B cell (primary cell): ENCODE measurements at regions not wholly inside any gene's neighbourhood (a gene's known extent, or its start where the extent isn't known, plus 50 kb on each side); places are given as distances from the start of the nearest gene placed in this dataset.

Source experiments
- ATAC-seq: fragments of 200-7000 bp; cut with Tn5 transposase; one replicate; pipeline ENCODE4 v1.10.0; 2021; ENCODE audit warnings: low read depth, mild to moderate bottlenecking, moderate number of reproducible peaks, moderate library complexity
- CTCF ChIA-PET: fragments of 350-600 bp; sonication (Branson Sonifier 250); formaldehyde crosslinking; loops from one replicate; lab custom pipeline; 2021; ENCODE audit warnings: antibody characterized with exemption, inconsistent platforms; lab: Charles Lee
- POLR2A ChIA-PET: fragments of 350-600 bp; sonication (Branson Sonifier 250); formaldehyde crosslinking; loops from one replicate; lab custom pipeline; 2021; ENCODE audit warnings: antibody characterized with exemption; lab: Charles Lee
- DNase-seq: peaks from one replicate; pipeline ENCODE4 v3.0.0; 2013
- H2AFZ ChIP-seq: 2 replicates; pipeline ENCODE4 v1.6.1; 2012; ENCODE audit warnings: mild to moderate bottlenecking, low read depth, low read length; ENCODE audit not compliant: insufficient read depth, poor library complexity, severe bottlenecking
- H3K27ac ChIP-seq, 2 donors: 1 replicate in 1 of 2; 2 replicates in 1 of 2; pipeline ENCODE4 v1.5.1; 2012 to 2013; ENCODE audit warnings: low read length in 2 of 2, mild to moderate bottlenecking in 2 of 2, moderate library complexity in 1 of 2
- H3K27me3 ChIP-seq, 4 experiments: fragments of 200-600 bp in 1 of 4; sonication (generic) in 1 of 4; replicated peaks in 1 of 4; 1 replicate in 2 of 4; 2 replicates in 2 of 4; pipeline versions ENCODE4 v1.6.1 to v1.7.0; 2013 to 2016; ENCODE audit warnings: low read length in 3 of 4, mild to moderate bottlenecking in 2 of 4, mixed read lengths in 1 of 4, moderate library complexity in 1 of 4; ENCODE audit not compliant: insufficient read depth in 4 of 4, control insufficient read depth in 3 of 4; ENCODE audit errors: control extremely low read depth in 1 of 4
- H3K36me3 ChIP-seq, 2 experiments: replicated peaks in 1 of 2; 1 replicate in 1 of 2; 2 replicates in 1 of 2; pipeline versions ENCODE4 v1.6.1 to v1.7.1; 2013; ENCODE audit warnings: low read length in 1 of 2; ENCODE audit not compliant: insufficient read depth in 2 of 2, control insufficient read depth in 1 of 2; ENCODE audit errors: control extremely low read depth in 1 of 2, extremely low read depth in 1 of 2
- H3K4me1 ChIP-seq, 2 donors: fragments of 200-600 bp in 1 of 2; sonication (generic) in 1 of 2; 1 replicate in 1 of 2; 2 replicates in 1 of 2; pipeline versions ENCODE4 v1.5.1 to v1.6.1; 2013 to 2017; ENCODE audit warnings: low read length in 2 of 2; ENCODE audit not compliant: control insufficient read depth in 2 of 2, insufficient read depth in 2 of 2
- H3K4me2 ChIP-seq: replicated peaks from 2 replicates; pipeline ENCODE3; 2012; ENCODE audit warnings: mild to moderate bottlenecking, low read depth, low read length; ENCODE audit not compliant: poor library complexity, severe bottlenecking
- H3K4me3 ChIP-seq, 5 experiments: fragments of 200-600 bp in 1 of 5; sonication (generic) in 1 of 5; 1 replicate in 3 of 5; 2 replicates in 2 of 5; pipeline versions ENCODE4 v1.5.1 to v1.7.0; 2011 to 2016; ENCODE audit warnings: low read length in 4 of 5, mild to moderate bottlenecking in 4 of 5, low read depth in 2 of 5, control low read depth in 1 of 5, moderate library complexity in 1 of 5; ENCODE audit not compliant: insufficient read depth in 1 of 5; ENCODE audit errors: control extremely low read depth in 1 of 5, extremely low read depth in 1 of 5
- H3K79me2 ChIP-seq: fragments of 200-600 bp; sonication (generic); one replicate; pipeline ENCODE4 v1.6.0; 2016; ENCODE audit warnings: low read length; ENCODE audit not compliant: control insufficient read depth, insufficient read depth
- H3K9ac ChIP-seq: fragments of 200-600 bp; sonication (generic); 2 replicates; pipeline ENCODE4 v1.6.1; 2017; ENCODE audit warnings: mild to moderate bottlenecking, low read length, moderate library complexity
- H3K9me3 ChIP-seq, 3 donors: one replicate each; pipeline versions ENCODE4 v1.6.1 to v1.7.1; 2013; ENCODE audit warnings: low read length in 2 of 3; ENCODE audit not compliant: control insufficient read depth in 2 of 3, insufficient read depth in 1 of 3; ENCODE audit errors: control extremely low read depth in 1 of 3
- H4K20me1 ChIP-seq: 2 replicates; pipeline ENCODE4 v1.6.0; 2012; ENCODE audit warnings: mild to moderate bottlenecking, low read length; ENCODE audit not compliant: insufficient read depth, control insufficient read depth, poor library complexity, severe bottlenecking
- H3K27ac Mint-ChIP-seq: one replicate; pipeline ENCODE4 v1.8.0; 2021; ENCODE audit warnings: mixed read lengths
- H3K27me3 Mint-ChIP-seq: one replicate; pipeline ENCODE4 v1.8.0; 2021; ENCODE audit warnings: mixed read lengths
- H3K4me1 Mint-ChIP-seq: one replicate; pipeline ENCODE4 v1.8.0; 2021; ENCODE audit warnings: mixed read lengths
- H3K4me3 Mint-ChIP-seq: one replicate; pipeline ENCODE4 v1.8.0; 2021; ENCODE audit warnings: mixed read lengths
- H3K9me3 Mint-ChIP-seq: one replicate; pipeline ENCODE4 v1.8.0; 2022; ENCODE audit warnings: mixed read lengths; ENCODE audit not compliant: insufficient read depth
- EZH2 ChIP-seq: IDR thresholded peaks from 2 replicates; pipeline ENCODE4 v1.6.1; 2012; ENCODE audit warnings: borderline replicate concordance, low read depth, mild to moderate bottlenecking, moderate library complexity, low read length; ENCODE audit not compliant: insufficient read depth, poor library complexity, severe bottlenecking
- WGBS: methylation state at CpG from one replicate; pipeline ENCODE4 v1.1.5; 2013; ENCODE audit warnings: missing lambda C conversion rate; ENCODE audit not compliant: insufficient coverage; 5-methylcytosine and 5-hydroxymethylcytosine counted together
- intact Hi-C: fragments of 100-400 bp; cut with micrococcal nuclease; formaldehyde crosslinking; loops from one replicate; pipeline ENCODE4 v1.10.0; 2022
- TF ChIP-seq, protein P1 (sequence below): fragments of 200-600 bp; IDR thresholded peaks from one replicate; pipeline ENCODE4 v1.8.0; 2022; ENCODE audit warnings: antibody characterized with exemption, mild to moderate bottlenecking

DNA sequence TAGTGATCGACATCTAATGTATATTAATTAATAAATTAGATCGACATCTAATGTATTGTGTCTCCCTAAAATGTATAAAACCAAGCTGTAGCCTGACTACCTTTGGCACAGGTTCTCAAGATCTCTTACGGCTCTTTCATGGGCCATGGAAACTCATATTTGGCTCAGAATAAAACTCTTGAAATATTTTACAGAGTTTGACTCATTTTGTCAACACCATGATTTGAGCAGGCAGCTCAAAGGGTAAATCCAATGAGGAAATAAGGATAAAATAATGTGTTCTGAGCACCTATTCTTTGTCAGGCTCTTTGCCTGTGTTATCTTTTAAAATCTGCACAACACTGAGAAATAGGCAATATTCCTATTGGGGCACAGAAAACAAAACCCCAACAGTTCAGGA lies 223.4 kb upstream of the DUSP10 start:
- no peak for TF ChIP-seq EZH2
- TF ChIP-seq, protein P1, sequence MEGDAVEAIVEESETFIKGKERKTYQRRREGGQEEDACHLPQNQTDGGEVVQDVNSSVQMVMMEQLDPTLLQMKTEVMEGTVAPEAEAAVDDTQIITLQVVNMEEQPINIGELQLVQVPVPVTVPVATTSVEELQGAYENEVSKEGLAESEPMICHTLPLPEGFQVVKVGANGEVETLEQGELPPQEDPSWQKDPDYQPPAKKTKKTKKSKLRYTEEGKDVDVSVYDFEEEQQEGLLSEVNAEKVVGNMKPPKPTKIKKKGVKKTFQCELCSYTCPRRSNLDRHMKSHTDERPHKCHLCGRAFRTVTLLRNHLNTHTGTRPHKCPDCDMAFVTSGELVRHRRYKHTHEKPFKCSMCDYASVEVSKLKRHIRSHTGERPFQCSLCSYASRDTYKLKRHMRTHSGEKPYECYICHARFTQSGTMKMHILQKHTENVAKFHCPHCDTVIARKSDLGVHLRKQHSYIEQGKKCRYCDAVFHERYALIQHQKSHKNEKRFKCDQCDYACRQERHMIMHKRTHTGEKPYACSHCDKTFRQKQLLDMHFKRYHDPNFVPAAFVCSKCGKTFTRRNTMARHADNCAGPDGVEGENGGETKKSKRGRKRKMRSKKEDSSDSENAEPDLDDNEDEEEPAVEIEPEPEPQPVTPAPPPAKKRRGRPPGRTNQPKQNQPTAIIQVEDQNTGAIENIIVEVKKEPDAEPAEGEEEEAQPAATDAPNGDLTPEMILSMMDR: no peak
- Histone ChIP-seq H3K4me3 (no peak overlapping the region), H3K4me2 (no peak overlapping the region), H3K9ac (no peak overlapping the region), H2AFZ (no peak overlapping the region), H3K79me2 (no peaks in the 10 kb centered on the region), H3K36me3 (no peaks in the 10 kb centered on the region), H4K20me1 (no peaks in the 10 kb centered on the region), H3K4me1 (no peaks in the 10 kb centered on the region), H3K27me3 (no peaks in the 10 kb centered on the region), H3K27ac (no peak overlapping the region), H3K9me3 (no peaks in the 10 kb centered on the region)
- ChIA-PET CTCF (no interaction called here), POLR2A (no interaction called here)
- Mint-ChIP-seq H3K27me3 (no peaks in the 10 kb centered on the region), H3K27ac (no peak overlapping the region), H3K4me1 (peaks cover 11% of the 10 kb centered on the region), H3K4me3 (no peak overlapping the region), H3K9me3 (no peaks in the 10 kb centered on the region)
- intact Hi-C loops: no loop called here
- DNase-seq: no peak
- ATAC-seq: no peak
- WGBS: no CpG with 5 or more reads among the region's 3 CpGs

DNA sequence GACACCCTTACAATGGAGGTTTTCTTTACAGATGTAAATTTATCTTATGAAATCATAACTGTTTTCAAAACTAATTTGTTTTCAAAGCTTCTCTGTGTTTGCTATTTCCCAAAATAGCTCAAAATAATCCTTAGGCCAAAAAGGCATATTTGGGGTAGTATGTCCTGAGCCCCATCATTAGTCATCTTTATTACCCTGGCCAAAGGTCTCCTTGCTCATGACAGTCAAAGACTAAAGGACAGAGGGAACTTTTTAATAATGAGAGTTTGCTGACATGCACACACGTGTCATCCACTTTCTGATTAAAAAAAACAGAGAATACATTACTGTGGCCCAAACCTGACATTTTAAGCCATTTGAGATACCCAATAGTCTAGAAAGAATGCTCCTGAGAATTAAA lies 221.9 kb upstream of the DUSP10 start:
- H3K4me1 Mint-ChIP-seq: peaks cover 11% of the 10 kb centered on the region

More for the DNA sequence above, 221.9 kb upstream of the DUSP10 start:
- Histone ChIP-seq H2AFZ (no peak overlapping the region), H4K20me1 (no peaks in the 10 kb centered on the region), H3K9me3 (no peaks in the 10 kb centered on the region), H3K79me2 (no peaks in the 10 kb centered on the region), H3K9ac (no peak overlapping the region), H3K36me3 (no peaks in the 10 kb centered on the region), H3K27me3 (no peaks in the 10 kb centered on the region), H3K27ac (no peak overlapping the region), H3K4me3 (no peak overlapping the region), H3K4me2 (no peak overlapping the region), H3K4me1 (no peaks in the 10 kb centered on the region)
- no peak for ATAC-seq
- H3K27ac Mint-ChIP-seq: no peak overlapping the region
- no CpG with 5 or more reads among the region's 1 CpG for WGBS
- TF ChIP-seq, protein P1: no peak
- no peak for TF ChIP-seq EZH2
- ChIA-PET POLR2A (no interaction called here), CTCF (no interaction called here)
- intact Hi-C loops: no loop called here
- no peak for DNase-seq
- no peak overlapping the region for H3K4me3 Mint-ChIP-seq
- H3K9me3 Mint-ChIP-seq: no peaks in the 10 kb centered on the region
- H3K27me3 Mint-ChIP-seq: no peaks in the 10 kb centered on the region
